GM23338 (cell line): ENCODE measurements at regions not wholly inside any gene's neighbourhood (a gene's known extent, or its start where the extent isn't known, plus 50 kb on each side); places are given as distances from the start of the nearest gene placed in this dataset.

ENCODE experiments used
- ATAC-seq: fragments of 200-7000 bp; cut with Tn5 transposase; 3 replicates; pipeline ENCODE4 v1.9.1; 2020
- DNase-seq: peaks from one replicate; pipeline ENCODE4 v3.0.0-alpha.2; 2015; ENCODE audit warnings: low spot score
- H2AFZ ChIP-seq: fragments of 200-600 bp; sonication (generic); 2 replicates; pipeline ENCODE4 v1.8.0; 2016; ENCODE audit warnings: antibody characterized with exemption, mild to moderate bottlenecking, moderate library complexity
- H3F3A ChIP-seq: fragments of 200-600 bp; sonication (generic); replicated peaks from 2 replicates; pipeline ENCODE4 v1.8.0; 2017; ENCODE audit warnings: antibody characterized with exemption, mixed run types, low read depth
- H3K27ac ChIP-seq: fragments of 200-600 bp; sonication (generic); 2 replicates; pipeline ENCODE4 v1.6.1; 2016; ENCODE audit warnings: low read depth
- H3K27me3 ChIP-seq: fragments of 200-600 bp; sonication (generic); 2 replicates; pipeline ENCODE4 v1.8.0; 2016; ENCODE audit warnings: mild to moderate bottlenecking, mixed run types, moderate library complexity; ENCODE audit not compliant: insufficient read depth
- H3K36me3 ChIP-seq: fragments of 200-600 bp; sonication (generic); 2 replicates; pipeline ENCODE4 v1.8.0; 2016; ENCODE audit warnings: mild to moderate bottlenecking; ENCODE audit not compliant: insufficient read depth
- H3K4me1 ChIP-seq: fragments of 200-600 bp; sonication (generic); 2 replicates; pipeline ENCODE4 v1.8.0; 2016; ENCODE audit warnings: mild to moderate bottlenecking, moderate library complexity; ENCODE audit not compliant: insufficient read depth
- H3K4me2 ChIP-seq: fragments of 200-600 bp; sonication (generic); 2 replicates; pipeline ENCODE4 v1.7.1; 2017; ENCODE audit warnings: mixed run types
- H3K4me3 ChIP-seq: fragments of 200-600 bp; sonication (generic); 2 replicates; pipeline ENCODE4 v1.6.1; 2016; ENCODE audit warnings: mixed run types
- H3K79me2 ChIP-seq: fragments of 200-600 bp; sonication (generic); replicated peaks from 2 replicates; pipeline ENCODE4 v1.8.0; 2017; ENCODE audit warnings: mild to moderate bottlenecking; ENCODE audit not compliant: insufficient read depth
- H3K9me2 ChIP-seq: fragments of 200-600 bp; sonication (generic); 2 replicates; pipeline ENCODE4 v1.8.0; 2017; ENCODE audit not compliant: insufficient read depth
- H4K20me1 ChIP-seq: fragments of 200-600 bp; sonication (generic); replicated peaks from 2 replicates; pipeline ENCODE4 v1.8.0; 2017; ENCODE audit warnings: mild to moderate bottlenecking; ENCODE audit not compliant: insufficient read depth
- H3K27ac Mint-ChIP-seq: 2 replicates; pipeline ENCODE4 v1.8.0; 2020; ENCODE audit warnings: inconsistent platforms, mild to moderate bottlenecking, moderate library complexity, mixed read lengths
- H3K27me3 Mint-ChIP-seq: 3 replicates; pipeline ENCODE4 v1.8.0; 2022; ENCODE audit warnings: low read depth, mild to moderate bottlenecking, moderate library complexity, mixed read lengths, inconsistent platforms; ENCODE audit not compliant: insufficient read depth, poor library complexity
- H3K36me3 Mint-ChIP-seq: 3 replicates; pipeline ENCODE4 v1.8.0; 2021; ENCODE audit warnings: low read depth, mild to moderate bottlenecking, inconsistent platforms, moderate library complexity, mixed read lengths
- H3K4me1 Mint-ChIP-seq: 3 replicates; pipeline ENCODE4 v1.8.0; 2020; ENCODE audit warnings: mild to moderate bottlenecking, inconsistent platforms, mixed read lengths
- H3K4me3 Mint-ChIP-seq: 3 replicates; pipeline ENCODE4 v1.8.0; 2021; ENCODE audit warnings: moderate library complexity, mild to moderate bottlenecking, inconsistent platforms, mixed read lengths
- H3K9me3 Mint-ChIP-seq: 3 replicates; pipeline ENCODE4 v1.8.0; 2020; ENCODE audit warnings: moderate library complexity, mild to moderate bottlenecking, inconsistent platforms, mixed read lengths
- CREB1 ChIP-seq: fragments of 250-450 bp; sonication (Bioruptor Pico); IDR thresholded peaks from 2 replicates; pipeline ENCODE4 v1.5.0; 2020; ENCODE audit warnings: low read depth, mild to moderate bottlenecking, moderate library complexity
- CTCF ChIP-seq, 2 experiments: fragments of 200-600 bp in 1 of 2; sonication (generic) in 1 of 2; conservative IDR thresholded peaks; 2 replicates each; pipeline versions ENCODE4 v1.5.1 to v1.6.1; 2016 to 2017; ENCODE audit warnings: antibody characterized with exemption in 2 of 2, low read depth in 2 of 2, mild to moderate bottlenecking in 2 of 2, moderate library complexity in 1 of 2
- EZH2 ChIP-seq: fragments of 200-600 bp; sonication (generic); IDR thresholded peaks from one replicate; pipeline ENCODE4 v1.8.0; 2017; ENCODE audit warnings: antibody characterized with exemption, mild to moderate bottlenecking, low read depth; ENCODE audit not compliant: unreplicated experiment
- NANOG ChIP-seq: IDR thresholded peaks from 2 replicates; pipeline ENCODE4 v1.6.1; 2016; ENCODE audit warnings: antibody characterized with exemption, borderline replicate concordance
- POLR2AphosphoS5 ChIP-seq: IDR thresholded peaks from 2 replicates; pipeline ENCODE4 v1.6.1; 2016; ENCODE audit warnings: antibody characterized with exemption, low read depth
- STAT1 ChIP-seq: IDR thresholded peaks from one replicate; pipeline ENCODE4 v1.6.1; 2016; ENCODE audit warnings: antibody characterized with exemption; ENCODE audit not compliant: unreplicated experiment
- ZNF114 ChIP-seq: fragments of 250-450 bp; sonication (Bioruptor Pico); IDR thresholded peaks from 2 replicates; pipeline ENCODE4 v1.5.0; 2020; ENCODE audit warnings: mild to moderate bottlenecking, moderate library complexity
- ZNF331 ChIP-seq: fragments of 250-450 bp; sonication (Bioruptor Pico); IDR thresholded peaks from 2 replicates; pipeline ENCODE4 v1.5.0; 2020; ENCODE audit warnings: low read depth, mild to moderate bottlenecking, moderate library complexity
- TF ChIP-seq, protein P1 (sequence below): fragments of 250-450 bp; sonication (Bioruptor Pico); IDR thresholded peaks from 2 replicates; pipeline ENCODE4 v1.5.0; 2020; ENCODE audit warnings: mild to moderate bottlenecking, moderate library complexity

- Histone ChIP-seq H3K4me1 (no peaks in the 10 kb centered on the region), H3K27me3 (no peaks in the 10 kb centered on the region), H3K27ac (no peak overlapping the region), H3K4me2 (no peak overlapping the region), H2AFZ (no peak overlapping the region), H3K79me2 (no peaks in the 10 kb centered on the region), H3K4me3 (no peak overlapping the region), H3K36me3 (no peaks in the 10 kb centered on the region), H3K9me2 (no peaks in the 10 kb centered on the region), H4K20me1 (no peaks in the 10 kb centered on the region), H3F3A (no peaks in the 10 kb centered on the region)
- Mint-ChIP-seq H3K36me3 (peaks cover 2% of the 10 kb centered on the region; the same call in 1 of the 3 replicates), H3K27me3 (no peaks in the 10 kb centered on the region), H3K4me1 (no peaks in the 10 kb centered on the region), H3K4me3 (no peak overlapping the region), H3K27ac (no peak overlapping the region), H3K9me3 (peaks cover 2% of the 10 kb centered on the region; the same call in 1 of the 3 replicates)
- DNase-seq = no peak
- no peak for ATAC-seq
- TF ChIP-seq NANOG (no peak), CTCF (conservative IDR thresholded peaks at IDR 0.05; ENCODE audit: low read depth in 2 of 2) (no peak), POLR2AphosphoS5 (no peak), ZNF114 (CRISPR knock-in tag) (no peak), ZNF331 (no peak)
Measured at GRCh38 chr2:58664523-58665151, 423.5 kb upstream of the FANCL start.

- Mint-ChIP-seq H3K4me1 (peaks cover 7% of the 10 kb centered on the region), H3K27ac (no peak overlapping the region), H3K4me3 (no peak overlapping the region), H3K9me3 (no peaks in the 10 kb centered on the region), H3K36me3 (no peaks in the 10 kb centered on the region), H3K27me3 (no peaks in the 10 kb centered on the region)
- Histone ChIP-seq H3K27ac (no peak overlapping the region), H2AFZ (no peak overlapping the region), H3K9me2 (no peaks in the 10 kb centered on the region), H3K36me3 (no peaks in the 10 kb centered on the region), H3F3A (no peaks in the 10 kb centered on the region), H3K4me3 (no peak overlapping the region), H3K4me2 (no peak overlapping the region), H3K4me1 (no peaks in the 10 kb centered on the region), H3K27me3 (no peaks in the 10 kb centered on the region), H4K20me1 (no peaks in the 10 kb centered on the region), H3K79me2 (no peaks in the 10 kb centered on the region)
- TF ChIP-seq POLR2AphosphoS5 (no peak), CTCF (conservative IDR thresholded peaks at IDR 0.05; ENCODE audit: low read depth in 2 of 2) (no peak), EZH2 (no peak), ZNF114 (CRISPR knock-in tag) (no peak), NANOG (no peak), CREB1 (CRISPR knock-in tag) (no peak), STAT1 (no peak)
- TF ChIP-seq, protein P1, sequence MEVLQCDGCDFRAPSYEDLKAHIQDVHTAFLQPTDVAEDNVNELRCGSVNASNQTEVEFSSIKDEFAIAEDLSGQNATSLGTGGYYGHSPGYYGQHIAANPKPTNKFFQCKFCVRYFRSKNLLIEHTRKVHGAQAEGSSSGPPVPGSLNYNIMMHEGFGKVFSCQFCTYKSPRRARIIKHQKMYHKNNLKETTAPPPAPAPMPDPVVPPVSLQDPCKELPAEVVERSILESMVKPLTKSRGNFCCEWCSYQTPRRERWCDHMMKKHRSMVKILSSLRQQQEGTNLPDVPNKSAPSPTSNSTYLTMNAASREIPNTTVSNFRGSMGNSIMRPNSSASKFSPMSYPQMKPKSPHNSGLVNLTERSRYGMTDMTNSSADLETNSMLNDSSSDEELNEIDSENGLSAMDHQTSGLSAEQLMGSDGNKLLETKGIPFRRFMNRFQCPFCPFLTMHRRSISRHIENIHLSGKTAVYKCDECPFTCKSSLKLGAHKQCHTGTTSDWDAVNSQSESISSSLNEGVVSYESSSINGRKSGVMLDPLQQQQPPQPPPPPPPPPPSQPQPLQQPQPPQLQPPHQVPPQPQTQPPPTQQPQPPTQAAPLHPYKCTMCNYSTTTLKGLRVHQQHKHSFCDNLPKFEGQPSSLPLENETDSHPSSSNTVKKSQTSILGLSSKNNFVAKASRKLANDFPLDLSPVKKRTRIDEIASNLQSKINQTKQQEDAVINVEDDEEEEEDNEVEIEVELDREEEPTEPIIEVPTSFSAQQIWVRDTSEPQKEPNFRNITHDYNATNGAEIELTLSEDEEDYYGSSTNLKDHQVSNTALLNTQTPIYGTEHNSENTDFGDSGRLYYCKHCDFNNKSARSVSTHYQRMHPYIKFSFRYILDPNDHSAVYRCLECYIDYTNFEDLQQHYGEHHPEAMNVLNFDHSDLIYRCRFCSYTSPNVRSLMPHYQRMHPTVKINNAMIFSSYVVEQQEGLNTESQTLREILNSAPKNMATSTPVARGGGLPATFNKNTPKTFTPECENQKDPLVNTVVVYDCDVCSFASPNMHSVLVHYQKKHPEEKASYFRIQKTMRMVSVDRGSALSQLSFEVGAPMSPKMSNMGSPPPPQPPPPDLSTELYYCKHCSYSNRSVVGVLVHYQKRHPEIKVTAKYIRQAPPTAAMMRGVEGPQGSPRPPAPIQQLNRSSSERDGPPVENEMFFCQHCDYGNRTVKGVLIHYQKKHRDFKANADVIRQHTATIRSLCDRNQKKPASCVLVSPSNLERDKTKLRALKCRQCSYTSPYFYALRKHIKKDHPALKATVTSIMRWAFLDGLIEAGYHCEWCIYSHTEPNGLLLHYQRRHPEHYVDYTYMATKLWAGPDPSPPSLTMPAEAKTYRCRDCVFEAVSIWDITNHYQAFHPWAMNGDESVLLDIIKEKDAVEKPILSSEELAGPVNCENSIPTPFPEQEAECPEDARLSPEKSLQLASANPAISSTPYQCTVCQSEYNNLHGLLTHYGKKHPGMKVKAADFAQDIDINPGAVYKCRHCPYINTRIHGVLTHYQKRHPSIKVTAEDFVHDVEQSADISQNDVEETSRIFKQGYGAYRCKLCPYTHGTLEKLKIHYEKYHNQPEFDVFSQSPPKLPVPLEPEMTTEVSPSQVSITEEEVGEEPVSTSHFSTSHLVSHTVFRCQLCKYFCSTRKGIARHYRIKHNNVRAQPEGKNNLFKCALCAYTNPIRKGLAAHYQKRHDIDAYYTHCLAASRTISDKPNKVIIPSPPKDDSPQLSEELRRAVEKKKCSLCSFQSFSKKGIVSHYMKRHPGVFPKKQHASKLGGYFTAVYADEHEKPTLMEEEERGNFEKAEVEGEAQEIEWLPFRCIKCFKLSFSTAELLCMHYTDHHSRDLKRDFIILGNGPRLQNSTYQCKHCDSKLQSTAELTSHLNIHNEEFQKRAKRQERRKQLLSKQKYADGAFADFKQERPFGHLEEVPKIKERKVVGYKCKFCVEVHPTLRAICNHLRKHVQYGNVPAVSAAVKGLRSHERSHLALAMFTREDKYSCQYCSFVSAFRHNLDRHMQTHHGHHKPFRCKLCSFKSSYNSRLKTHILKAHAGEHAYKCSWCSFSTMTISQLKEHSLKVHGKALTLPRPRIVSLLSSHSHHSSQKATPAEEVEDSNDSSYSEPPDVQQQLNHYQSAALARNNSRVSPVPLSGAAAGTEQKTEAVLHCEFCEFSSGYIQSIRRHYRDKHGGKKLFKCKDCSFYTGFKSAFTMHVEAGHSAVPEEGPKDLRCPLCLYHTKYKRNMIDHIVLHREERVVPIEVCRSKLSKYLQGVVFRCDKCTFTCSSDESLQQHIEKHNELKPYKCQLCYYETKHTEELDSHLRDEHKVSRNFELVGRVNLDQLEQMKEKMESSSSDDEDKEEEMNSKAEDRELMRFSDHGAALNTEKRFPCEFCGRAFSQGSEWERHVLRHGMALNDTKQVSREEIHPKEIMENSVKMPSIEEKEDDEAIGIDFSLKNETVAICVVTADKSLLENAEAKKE (CRISPR knock-in tag) = no peak
- no peak for DNase-seq
- ATAC-seq = no peak
Measured at GRCh38 chr2:58660046-58660445, 418.9 kb upstream of the FANCL start.
